Esophagus squamous epithelium (tissue), 4 donors: ENCODE measurements at regions not wholly inside any gene's neighbourhood (a gene's known extent, or its start where the extent isn't known, plus 50 kb on each side); places are given as distances from the start of the nearest gene placed in this dataset.

Experiments used
- CTCF ChIP-seq, 6 experiments: fragments of 450-650 bp in 4 of 6; fragments of 200-600 bp in 2 of 6; sonication (generic) in 2 of 6; IDR thresholded peaks; one replicate each; pipeline ENCODE4 v1.5.1; 2016 to 2019; ENCODE audit warnings: antibody characterized with exemption in 6 of 6, mild to moderate bottlenecking in 4 of 6, moderate library complexity in 4 of 6
- POLR2A ChIP-seq, 4 donors: fragments of 450-650 bp; IDR thresholded peaks; one replicate each; pipeline ENCODE4 v1.6.1; 2017; ENCODE audit warnings: antibody characterized with exemption in 4 of 4, mild to moderate bottlenecking in 4 of 4, moderate library complexity in 3 of 4

DNA sequence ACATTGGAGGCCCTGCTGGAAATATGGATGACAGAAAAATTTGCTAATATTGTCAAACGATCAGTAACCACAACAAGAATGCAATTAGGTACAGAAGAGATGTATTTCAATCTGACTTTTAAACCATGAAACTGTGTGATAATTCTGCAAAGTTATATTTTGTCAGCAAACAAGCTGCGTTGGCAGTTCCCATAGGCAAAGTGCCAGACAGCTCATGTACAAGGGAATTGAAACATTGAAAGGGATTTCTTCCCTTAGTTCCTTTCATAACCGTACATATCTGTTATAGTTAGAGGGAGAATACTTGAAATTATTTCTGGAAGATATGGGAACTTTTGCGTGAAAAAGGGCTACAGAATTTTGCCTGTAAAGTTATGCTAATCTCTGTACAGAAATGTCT, 419.4 kb upstream of the PTGER4 start:
- TF ChIP-seq POLR2A (IDR thresholded peaks at IDR 0.05) (no peak), CTCF (IDR thresholded peaks at IDR 0.05) (no peak)
